AG09309 (cell line): ENCODE measurements at regions not wholly inside any gene's neighbourhood (a gene's known extent, or its start where the extent isn't known, plus 50 kb on each side); places are given as distances from the start of the nearest gene placed in this dataset.

Experiments
- DNase-seq: peaks from one replicate; pipeline ENCODE4 v3.0.0-alpha.2; 2010; ENCODE audit warnings: low read depth
- H3K4me3 ChIP-seq: 2 replicates; pipeline ENCODE4 v1.5.1; 2011; ENCODE audit warnings: mild to moderate bottlenecking, low read depth, low read length, moderate library complexity; ENCODE audit not compliant: control insufficient read depth
- CTCF ChIP-seq: IDR thresholded peaks from 2 replicates; pipeline ENCODE4 v1.5.1; 2011; ENCODE audit warnings: mild to moderate bottlenecking, low read depth, low read length, inconsistent platforms; ENCODE audit not compliant: insufficient read depth, control insufficient read depth; ENCODE audit errors: missing control alignments

DNA sequence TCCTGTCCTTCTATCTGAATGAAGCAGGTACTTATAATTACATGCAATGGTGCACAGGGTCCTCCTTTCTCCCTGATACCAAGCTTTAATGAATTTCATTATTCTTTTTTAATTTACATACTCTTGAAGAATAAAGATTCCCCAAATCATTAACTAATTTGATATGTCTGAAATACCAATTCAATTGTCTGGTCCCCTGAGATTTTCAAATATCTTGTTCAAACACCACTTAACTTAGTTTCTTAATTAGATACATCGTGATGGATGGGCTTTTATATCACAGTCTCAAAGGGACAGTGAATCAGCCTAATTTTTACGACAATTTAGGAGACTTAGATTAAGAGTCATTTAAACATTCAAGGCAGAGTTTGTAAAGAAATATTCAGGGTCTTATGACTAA is 1054.6 kb downstream of the PLA2G4A start:
- DNase-seq, result no peak
- H3K4me3 ChIP-seq, result no peak overlapping the region
- no peak for TF ChIP-seq CTCF

GRCh38 chr1:187891993-187892682 is 1063.4 kb downstream of the PLA2G4A start:
- DNase-seq, result no peak
- H3K4me3 ChIP-seq, result no peak overlapping the region
- no peak for TF ChIP-seq CTCF

GRCh38 chr1:187892683-187893039 is 1063.9 kb downstream of the PLA2G4A start:
- TF ChIP-seq CTCF, result no peak

DNA sequence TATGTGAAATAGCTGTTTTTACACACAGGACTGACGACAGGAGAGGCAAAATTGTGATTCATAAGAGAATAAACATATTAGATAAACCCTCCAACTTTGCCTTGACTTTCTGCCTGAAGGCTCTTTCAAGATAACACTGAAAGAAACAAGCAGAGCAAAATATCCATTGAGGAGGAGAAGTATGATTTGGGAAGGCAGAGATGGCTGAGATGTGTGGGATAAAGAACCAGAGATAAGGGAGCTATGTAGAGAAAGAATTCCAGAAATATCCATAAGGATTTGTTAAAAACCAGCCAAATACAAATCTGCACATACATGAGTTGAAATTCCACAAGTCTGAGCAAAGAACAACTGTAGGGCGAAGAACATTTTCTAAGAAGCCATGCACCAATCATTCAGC is 1064.7 kb downstream of the PLA2G4A start:
- no peak for TF ChIP-seq CTCF
- H3K4me3 ChIP-seq, result no peak overlapping the region
- DNase-seq, result no peak

More at GRCh38 chr1:187892683-187893039, 1063.9 kb downstream of the PLA2G4A start:
- no peak overlapping the region for H3K4me3 ChIP-seq
- no peak for DNase-seq

GRCh38 chr1:187894349-187894748 is 1065.6 kb downstream of the PLA2G4A start:
- H3K4me3 ChIP-seq, result no peak overlapping the region
- TF ChIP-seq CTCF, result no peak
- no peak for DNase-seq

DNA sequence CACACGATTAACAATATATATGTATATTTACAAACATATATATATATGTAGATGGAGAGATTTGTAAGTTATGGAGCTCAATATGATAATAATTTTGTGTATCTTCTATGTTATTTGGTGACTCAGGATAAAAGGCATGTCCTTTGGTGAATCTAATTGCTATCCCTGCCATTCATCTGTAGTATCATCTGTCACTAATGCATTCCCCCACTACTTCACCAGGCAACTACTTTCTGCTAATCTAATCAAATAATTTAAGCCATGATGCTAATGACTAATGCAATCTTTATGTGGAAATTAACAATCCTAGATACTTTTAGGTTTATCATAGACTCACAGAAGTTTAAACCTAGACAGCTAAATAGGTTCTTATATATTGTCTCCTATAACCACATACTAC is 1074.5 kb downstream of the PLA2G4A start:
- no peak for TF ChIP-seq CTCF
- no peak overlapping the region for H3K4me3 ChIP-seq
- no peak for DNase-seq
